Right atrium auricular region (tissue), 2 donors: ENCODE measurements at regions not wholly inside any gene's neighbourhood (a gene's known extent, or its start where the extent isn't known, plus 50 kb on each side); places are given as distances from the start of the nearest gene placed in this dataset.

Source experiments
- DNase-seq: peaks from one replicate; pipeline ENCODE4 v3.0.0-alpha.2; 2019; ENCODE audit warnings: low spot score
- H3K27ac ChIP-seq, 2 donors: fragments of 200-600 bp; sonication (generic); 1 replicate in 1 of 2; 2 replicates in 1 of 2; pipeline ENCODE4 v1.5.1; 2016 to 2019
- H3K27me3 ChIP-seq, 2 donors: fragments of 200-600 bp; sonication (generic); one replicate each; pipeline versions ENCODE4 v1.5.1 to v1.6.0; 2017 to 2019
- H3K36me3 ChIP-seq: fragments of 200-600 bp; sonication (generic); one replicate; pipeline ENCODE4 v1.5.1; 2016
- H3K4me1 ChIP-seq, 2 donors: fragments of 200-600 bp; sonication (generic); one replicate each; pipeline versions ENCODE4 v1.5.1 to v1.6.0; 2017 to 2019
- H3K4me3 ChIP-seq, 2 donors: fragments of 200-600 bp; sonication (generic); 1 replicate in 1 of 2; 2 replicates in 1 of 2; pipeline ENCODE4 v1.5.1; 2017 to 2019; ENCODE audit warnings: mild to moderate bottlenecking in 1 of 2, moderate library complexity in 1 of 2
- H3K9me3 ChIP-seq, 2 donors: fragments of 200-600 bp; sonication (generic); one replicate each; pipeline ENCODE4 v1.5.1; 2019
- CTCF ChIP-seq, 2 donors: fragments of 200-600 bp; sonication (generic); IDR thresholded peaks; one replicate each; pipeline ENCODE4 v1.5.1; 2019; ENCODE audit warnings: antibody characterized with exemption in 2 of 2

- H3K27ac ChIP-seq: no peak overlapping the region
- H3K4me1 ChIP-seq: no peaks in the 10 kb centered on the region
- H3K4me3 ChIP-seq: no peak overlapping the region
- TF ChIP-seq CTCF (IDR thresholded peaks at IDR 0.05): no peak
- peaks cover 0 to 3% of the 10 kb centered on the region in 2 donors for H3K9me3 ChIP-seq
- no peaks in the 10 kb centered on the region for H3K36me3 ChIP-seq
- no peak for DNase-seq
- H3K27me3 ChIP-seq: no peaks in the 10 kb centered on the region
Observed at GRCh38 chr2:152858594-152859265, 140.3 kb downstream of the ARL6IP6 start.

DNA sequence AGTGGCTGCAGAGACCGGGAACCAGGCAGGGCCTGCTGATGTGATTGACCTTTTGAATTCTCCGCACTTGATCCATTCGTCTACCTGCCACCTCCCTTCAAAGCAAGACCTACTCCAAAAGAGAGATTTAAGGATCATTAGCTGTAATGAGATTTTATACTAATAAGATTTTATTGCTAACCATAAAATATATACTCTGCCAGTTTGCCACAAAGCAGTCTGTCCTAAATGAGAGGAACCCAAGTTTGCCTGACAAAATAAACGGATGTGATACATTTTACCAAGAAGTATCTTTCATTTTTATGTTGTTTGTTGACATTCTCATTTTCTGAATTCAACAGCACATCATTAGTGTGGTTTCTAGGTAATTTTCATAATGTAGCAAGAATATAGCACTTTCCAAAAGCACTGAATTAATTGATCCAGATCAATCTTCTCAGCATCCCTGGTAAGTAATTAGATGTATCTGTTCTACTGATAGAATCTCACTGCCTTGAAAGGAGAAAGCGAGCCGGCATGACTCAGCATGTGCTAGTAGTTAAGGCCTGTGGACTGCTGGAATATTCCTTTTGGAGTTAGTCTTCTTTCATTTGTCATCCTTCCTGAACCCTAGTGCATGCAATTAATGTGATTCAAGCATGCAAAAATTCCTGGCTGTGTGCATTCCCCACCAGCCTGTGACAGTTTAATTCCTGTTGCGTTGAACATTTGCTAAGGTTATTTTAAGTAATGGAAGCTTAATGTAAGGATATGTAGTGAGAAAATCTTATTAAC is 128.5 kb downstream of the ARL6IP6 start:
- no peak for TF ChIP-seq CTCF (IDR thresholded peaks at IDR 0.05)
- H3K4me3 ChIP-seq: no peak overlapping the region
- no peak for DNase-seq
- H3K4me1 ChIP-seq: no peaks in the 10 kb centered on the region
- no peaks in the 10 kb centered on the region for H3K36me3 ChIP-seq
- no peaks in the 10 kb centered on the region for H3K27me3 ChIP-seq
- H3K9me3 ChIP-seq: no peaks in the 10 kb centered on the region
- H3K27ac ChIP-seq: no peak overlapping the region

DNA sequence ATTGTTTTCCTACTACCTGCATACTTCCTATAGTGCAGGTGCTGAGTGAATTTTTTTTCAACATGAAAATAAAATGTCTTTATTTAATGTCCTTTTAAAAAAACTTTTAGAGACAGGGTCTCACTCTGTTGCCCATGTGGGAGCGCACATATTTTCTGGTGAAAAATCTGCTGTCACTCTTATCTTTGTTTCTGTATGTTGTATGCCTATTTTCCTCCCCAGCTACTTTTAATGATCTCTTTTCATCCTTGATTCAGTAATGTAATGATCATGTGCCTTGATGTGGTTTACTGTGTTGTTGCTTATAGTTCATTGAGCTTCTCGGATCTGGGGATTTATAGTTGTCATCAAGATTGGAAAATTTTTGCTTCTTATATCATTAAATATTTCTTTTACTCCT is 117.3 kb downstream of the ARL6IP6 start:
- H3K27ac ChIP-seq: no peak overlapping the region
- H3K4me3 ChIP-seq: no peak overlapping the region
- H3K36me3 ChIP-seq: no peaks in the 10 kb centered on the region
- no peaks in the 10 kb centered on the region for H3K9me3 ChIP-seq
- H3K27me3 ChIP-seq: no peaks in the 10 kb centered on the region
- no peak for DNase-seq
- no peaks in the 10 kb centered on the region for H3K4me1 ChIP-seq
- TF ChIP-seq CTCF (IDR thresholded peaks at IDR 0.05): no peak

- H3K9me3 ChIP-seq: no peaks in the 10 kb centered on the region
- DNase-seq: no peak
- H3K27ac ChIP-seq: no peak overlapping the region
- no peaks in the 10 kb centered on the region for H3K36me3 ChIP-seq
- no peak overlapping the region for H3K4me3 ChIP-seq
- H3K27me3 ChIP-seq: no peaks in the 10 kb centered on the region
- H3K4me1 ChIP-seq: no peaks in the 10 kb centered on the region
- TF ChIP-seq CTCF (IDR thresholded peaks at IDR 0.05): no peak
Observed at GRCh38 chr2:152827944-152828343, 109.5 kb downstream of the ARL6IP6 start.

DNA sequence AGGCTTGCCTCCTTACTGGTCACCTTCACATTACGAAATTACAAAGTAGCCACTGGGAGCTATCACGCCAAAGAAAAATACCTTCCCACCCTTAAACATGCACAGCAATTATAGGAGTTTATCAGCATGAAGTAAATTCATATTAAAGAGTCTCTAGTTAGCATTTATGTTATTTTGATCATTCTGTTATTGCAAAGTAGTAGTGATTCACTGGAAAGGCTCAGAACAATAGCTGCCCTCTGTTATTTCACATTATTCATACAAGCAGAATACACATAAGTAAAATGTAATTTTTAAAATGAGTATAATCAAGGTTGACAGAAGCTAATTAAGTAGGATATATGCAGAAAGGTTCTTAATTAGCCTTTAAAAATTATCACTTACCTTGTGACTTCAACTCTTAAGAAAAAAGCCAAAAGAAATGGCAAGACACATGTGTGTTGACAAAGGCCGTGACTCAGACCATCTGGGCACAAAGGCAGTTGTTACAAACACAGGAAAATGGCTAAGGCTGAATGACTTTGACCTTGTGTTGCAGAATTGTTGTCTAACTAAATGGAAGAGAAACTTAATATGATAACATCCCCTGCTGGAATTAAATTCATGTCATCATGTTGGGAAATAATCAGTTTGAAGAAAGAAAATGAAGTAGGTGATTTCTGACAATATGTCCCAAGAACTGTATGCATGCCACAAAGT is 108.3 kb downstream of the ARL6IP6 start:
- H3K9me3 ChIP-seq: no peaks in the 10 kb centered on the region
- no peak overlapping the region for H3K4me3 ChIP-seq
- no peak overlapping the region for H3K27ac ChIP-seq
- no peak for TF ChIP-seq CTCF (IDR thresholded peaks at IDR 0.05)
- no peaks in the 10 kb centered on the region for H3K36me3 ChIP-seq
- H3K27me3 ChIP-seq: no peaks in the 10 kb centered on the region
- no peak for DNase-seq
- no peaks in the 10 kb centered on the region for H3K4me1 ChIP-seq
